G401 (cell line): ENCODE measurements at regions not wholly inside any gene's neighbourhood (a gene's known extent, or its start where the extent isn't known, plus 50 kb on each side); places are given as distances from the start of the nearest gene placed in this dataset.
"Not testable (repeated sequence)": the region's sequence is repeated elsewhere in the genome, so short reads cannot be mapped to it uniquely, and the experiment has no call there.

Experiments
- DNase-seq: peaks from one replicate; pipeline ENCODE4 v3.0.0-alpha.2; 2015; ENCODE audit warnings: low spot score
- in situ Hi-C: cut with HindIII; loops from 2 replicates; pipeline ENCODE4 v1.10.0; 2016; ENCODE audit warnings: low sequenced_read_pairs, mixed read lengths

DNA sequence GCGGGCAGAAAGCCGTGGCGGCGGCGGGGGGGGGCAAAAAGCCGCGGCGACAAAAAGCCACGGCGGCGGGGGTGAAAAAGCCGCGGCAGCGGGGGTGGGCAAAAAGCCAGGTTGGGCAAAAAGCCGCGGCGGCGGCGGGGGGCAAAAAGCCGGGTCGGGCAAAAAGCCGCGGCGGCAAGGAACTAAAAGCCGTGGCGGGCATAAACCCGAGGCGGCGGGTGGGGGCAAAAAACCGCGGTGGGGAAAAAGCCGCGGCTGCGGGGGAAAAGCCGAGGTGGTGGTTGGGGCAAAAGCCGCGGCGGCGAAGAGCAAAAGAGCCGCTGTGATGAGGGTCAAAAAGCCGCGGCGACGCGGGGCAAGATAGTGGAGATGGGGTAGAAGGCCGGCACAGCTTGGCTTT is 1834.2 kb downstream of the FOXD4L5 start:
- DNase-seq, in situ Hi-C loops: not testable (repeated sequence)

DNA sequence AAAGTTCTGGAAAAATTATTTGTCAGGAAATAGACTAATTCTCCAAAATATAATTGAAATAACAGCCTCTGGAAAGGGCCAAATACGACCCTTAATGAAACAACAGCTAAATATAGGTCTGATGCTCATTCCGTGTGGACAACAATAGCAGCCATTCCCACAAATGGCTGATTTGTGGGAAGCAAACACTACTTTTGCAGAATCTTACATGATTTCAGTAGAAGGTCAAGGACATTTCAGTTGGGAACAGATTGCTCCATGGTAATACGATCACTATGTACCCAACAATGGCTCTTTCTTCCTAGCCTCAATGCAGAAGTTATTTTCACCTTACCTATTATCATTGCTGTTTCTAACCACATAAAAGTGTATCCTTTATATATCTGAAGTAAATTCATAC is 1859.9 kb downstream of the FOXD4L5 start:
- in situ Hi-C loops, DNase-seq: not testable (repeated sequence)

DNA sequence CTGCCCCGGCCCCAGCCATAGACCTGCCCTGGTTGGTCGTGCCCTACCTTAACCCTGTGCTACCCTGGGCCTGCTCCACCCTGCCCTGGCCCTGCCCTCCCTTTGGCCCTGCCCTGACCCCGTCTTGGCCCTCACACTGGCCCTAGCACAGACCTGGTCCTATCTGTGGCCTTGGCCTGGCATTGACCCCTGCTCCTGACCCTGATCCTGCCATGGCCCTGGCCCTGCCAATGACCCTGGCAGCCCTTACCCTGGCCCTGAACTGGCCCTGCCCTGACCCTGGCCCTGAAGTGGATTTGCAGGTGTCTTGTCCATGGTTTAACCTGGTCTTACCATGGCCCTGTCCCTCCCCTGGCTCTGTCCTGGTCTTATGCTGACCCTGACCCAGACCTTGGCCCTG is 1894.1 kb downstream of the FOXD4L5 start:
- in situ Hi-C loops, DNase-seq: not testable (repeated sequence)

DNA sequence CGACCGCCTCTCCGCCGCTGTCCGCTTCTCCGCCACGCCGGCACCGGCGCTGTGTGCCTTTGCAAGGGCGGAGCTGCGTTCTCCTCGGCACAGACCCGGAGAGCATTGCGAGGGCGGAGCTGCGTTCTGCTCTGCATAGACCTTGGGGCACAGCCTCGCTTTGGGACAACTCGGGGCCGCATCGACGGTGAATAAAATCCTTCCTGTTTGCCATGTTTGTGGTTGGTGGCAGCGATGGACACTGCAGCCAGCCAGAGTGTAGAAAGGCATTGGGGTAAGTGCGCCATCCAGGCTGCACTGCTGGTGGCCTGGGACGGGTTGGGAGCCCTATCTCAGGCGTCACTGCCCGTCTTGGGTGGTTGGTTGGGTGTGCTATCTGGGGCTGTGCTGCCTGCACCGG is 1899.5 kb downstream of the FOXD4L5 start:
- in situ Hi-C loops, DNase-seq: not testable (repeated sequence)

DNA sequence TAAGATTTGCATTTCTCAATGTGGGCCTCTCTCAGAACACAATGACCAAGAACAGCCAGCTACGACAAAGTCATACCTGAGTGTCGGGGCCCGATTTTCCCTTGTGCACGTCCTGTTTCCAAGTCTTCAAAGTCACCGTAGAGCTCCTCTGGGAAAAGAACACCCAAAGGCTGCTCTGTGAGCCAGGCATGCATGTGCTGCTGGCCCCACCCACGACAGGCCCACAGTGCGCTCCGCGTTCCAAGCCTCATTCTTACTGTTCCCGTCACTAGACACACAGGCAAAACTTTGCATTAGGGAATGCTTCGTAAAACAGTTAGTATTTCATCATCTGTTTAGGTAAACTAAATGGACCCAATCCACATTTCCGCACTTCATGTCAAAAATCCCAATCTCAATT is 1905.1 kb downstream of the FOXD4L5 start:
- DNase-seq, in situ Hi-C loops: not testable (repeated sequence)

DNA sequence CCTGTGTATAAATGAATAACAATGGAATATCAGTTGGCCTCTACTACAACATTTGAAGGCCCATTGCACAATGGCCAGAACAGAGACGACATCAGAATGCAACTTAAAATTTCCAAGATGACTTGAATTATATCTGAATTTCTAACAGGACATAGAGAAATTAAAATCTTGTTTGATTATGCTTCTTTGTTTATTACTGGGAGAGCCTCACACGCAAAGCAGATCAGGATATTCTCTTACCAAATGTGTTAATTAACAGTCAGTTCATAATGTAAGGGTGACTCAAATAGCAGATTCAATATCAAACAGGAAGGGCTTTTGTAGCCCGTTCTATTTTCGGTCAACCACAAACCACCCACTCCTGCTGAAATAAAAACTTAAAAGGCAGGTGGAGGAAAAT is 1930.8 kb downstream of the FOXD4L5 start:
- in situ Hi-C loops, DNase-seq: not testable (repeated sequence)

DNA sequence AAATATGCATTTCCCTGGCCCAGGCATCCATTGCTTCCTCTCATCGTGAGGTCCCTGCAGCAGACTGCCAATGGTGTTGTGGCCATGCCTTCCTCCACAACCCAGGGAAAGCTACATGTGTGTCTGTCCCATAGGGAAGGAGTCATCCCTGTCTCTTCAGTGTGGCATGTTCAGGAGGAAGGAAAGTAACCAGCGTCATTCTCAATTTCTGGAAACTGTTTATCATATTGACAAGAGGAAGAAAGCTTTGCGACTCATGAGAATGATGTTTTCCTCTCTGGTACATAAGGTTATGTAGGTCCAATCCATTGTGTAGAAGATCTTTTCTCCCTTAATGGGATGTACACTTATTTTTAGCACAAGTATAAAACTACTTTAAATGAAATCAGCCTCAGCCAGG is 1937.7 kb downstream of the FOXD4L5 start:
- in situ Hi-C loops: not testable (repeated sequence)

DNA sequence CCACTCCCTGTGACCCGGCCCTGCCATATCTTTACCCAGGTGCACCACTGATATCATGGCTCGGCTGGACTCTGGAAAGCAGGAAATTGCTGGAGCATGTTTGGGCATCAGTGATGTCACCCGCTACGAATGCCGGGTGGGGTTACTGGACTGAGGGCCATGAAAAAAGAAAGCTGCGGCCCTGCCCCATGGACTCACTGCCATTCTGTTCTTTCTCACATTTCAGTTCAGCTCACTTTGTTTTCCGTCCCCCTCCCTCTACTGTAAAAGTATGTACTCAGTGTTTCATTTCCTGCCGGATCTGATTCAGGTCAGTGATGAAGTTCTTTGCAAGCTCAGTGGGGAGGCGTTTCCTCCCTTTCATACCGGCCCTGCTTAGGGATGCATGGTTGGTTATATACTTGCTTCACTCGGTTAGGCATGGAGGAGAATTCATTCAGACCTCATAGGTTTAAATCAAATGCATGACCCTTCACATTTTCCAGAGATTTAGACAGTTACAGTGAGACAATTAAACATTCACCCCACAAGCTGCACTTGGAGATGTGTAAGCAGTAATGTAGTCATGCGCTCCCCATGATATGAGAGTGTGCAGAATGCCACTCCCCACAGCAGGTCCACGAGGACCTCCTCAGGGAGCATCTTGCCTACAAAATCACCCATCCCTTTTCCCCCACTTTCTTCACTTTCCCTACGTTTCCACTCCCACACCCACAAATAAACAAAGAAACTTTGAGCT is 1938.5 kb downstream of the FOXD4L5 start:
- in situ Hi-C loops: not testable (repeated sequence)
- peak; percentile 28 for DNase-seq

More for the DNA sequence above, 1937.7 kb downstream of the FOXD4L5 start:
- not testable (repeated sequence) for DNase-seq

DNA sequence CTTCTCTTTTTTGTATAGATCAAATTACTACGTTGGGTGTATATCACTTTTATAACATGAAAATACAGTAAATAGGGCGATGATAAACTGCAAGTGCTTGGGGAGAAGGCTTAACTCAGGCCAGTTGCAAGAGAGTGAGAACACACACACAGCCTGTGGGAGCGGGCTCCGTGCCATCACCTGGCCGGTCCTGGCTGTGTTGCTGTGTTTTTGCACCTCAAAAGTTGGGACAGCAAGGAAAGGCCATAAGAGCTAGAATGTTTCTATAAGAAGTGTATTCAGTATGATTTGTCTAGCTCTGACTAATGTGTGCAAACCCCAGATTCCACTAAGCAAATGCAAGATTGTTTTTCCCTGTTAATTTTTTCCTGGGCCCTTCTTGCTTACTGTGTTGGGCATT is 1940.6 kb downstream of the FOXD4L5 start:
- in situ Hi-C loops, DNase-seq: not testable (repeated sequence)

DNA sequence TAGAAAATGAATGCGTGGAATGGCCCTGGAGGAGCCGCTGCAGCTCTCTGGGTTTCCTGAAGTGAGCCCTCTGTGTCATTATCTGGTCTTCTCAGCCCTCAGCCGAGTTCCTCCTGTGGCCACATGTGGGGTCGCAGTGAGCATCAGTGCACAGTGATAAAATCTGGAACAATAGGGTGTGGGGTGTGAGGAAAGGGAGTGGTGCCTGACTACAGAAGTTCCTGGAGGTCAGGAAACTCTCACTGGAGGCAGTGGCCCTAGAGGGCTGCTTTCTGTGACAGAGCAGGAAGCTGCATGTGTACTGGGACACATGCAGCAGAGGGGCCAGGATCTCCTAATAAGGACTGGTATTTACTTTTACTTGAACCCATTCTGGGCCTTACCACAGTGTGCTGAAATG is 1942.5 kb downstream of the FOXD4L5 start:
- DNase-seq, in situ Hi-C loops: not testable (repeated sequence)

DNA sequence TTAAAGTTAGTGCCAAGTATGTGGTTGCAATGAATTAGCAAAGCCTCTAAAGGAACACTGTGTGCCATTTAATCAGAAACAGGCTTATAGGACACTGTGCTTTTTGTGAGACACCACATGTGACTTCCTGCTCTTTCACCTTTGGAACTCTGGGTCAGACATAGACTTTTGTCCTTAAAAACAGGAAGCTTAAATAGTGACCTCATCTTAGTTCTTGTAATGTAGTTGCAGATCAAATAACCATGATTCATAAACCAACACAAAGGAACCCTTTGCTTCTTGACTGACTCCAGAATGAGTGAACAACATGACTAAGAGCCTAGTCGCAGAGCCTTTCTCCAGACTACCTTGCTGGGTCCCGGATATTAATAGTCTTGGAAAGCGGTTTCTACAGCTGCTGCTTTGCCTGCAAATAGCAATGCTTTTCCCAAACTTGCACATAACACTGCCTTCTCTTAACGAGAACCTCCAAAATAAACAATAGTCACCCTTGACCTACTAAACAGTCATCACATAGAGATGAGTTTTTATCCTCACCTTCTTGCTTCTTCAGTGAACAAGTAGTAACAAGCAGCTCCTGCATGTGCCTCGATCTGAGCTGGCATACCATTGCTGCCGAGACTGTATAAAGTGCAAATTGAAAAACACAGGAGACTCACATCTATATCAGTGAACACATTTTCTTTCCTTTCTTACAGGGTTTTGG is 1947.0 kb downstream of the FOXD4L5 start:
- in situ Hi-C loops, DNase-seq: not testable (repeated sequence)

DNA sequence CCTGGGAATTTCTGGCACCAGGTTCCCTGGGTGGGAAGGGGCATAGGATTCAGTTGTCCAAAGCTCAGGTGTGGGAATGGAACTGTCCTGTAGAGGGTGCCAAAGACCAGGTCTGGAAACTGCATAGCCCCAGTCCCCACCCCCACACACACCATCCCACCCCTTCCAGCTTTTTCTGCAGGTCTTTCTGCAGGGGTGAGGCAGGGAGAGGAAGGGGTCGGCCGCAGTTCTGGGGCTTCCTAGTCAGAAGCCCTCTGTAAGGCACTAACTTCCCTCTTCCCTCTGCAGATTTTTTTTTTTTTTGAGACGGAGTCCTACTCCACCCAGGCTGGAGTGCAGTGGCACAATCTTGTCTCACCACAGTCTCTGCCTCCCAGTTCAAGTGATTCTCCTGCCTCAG is 1949.7 kb downstream of the FOXD4L5 start:
- DNase-seq, in situ Hi-C loops: not testable (repeated sequence)

DNA sequence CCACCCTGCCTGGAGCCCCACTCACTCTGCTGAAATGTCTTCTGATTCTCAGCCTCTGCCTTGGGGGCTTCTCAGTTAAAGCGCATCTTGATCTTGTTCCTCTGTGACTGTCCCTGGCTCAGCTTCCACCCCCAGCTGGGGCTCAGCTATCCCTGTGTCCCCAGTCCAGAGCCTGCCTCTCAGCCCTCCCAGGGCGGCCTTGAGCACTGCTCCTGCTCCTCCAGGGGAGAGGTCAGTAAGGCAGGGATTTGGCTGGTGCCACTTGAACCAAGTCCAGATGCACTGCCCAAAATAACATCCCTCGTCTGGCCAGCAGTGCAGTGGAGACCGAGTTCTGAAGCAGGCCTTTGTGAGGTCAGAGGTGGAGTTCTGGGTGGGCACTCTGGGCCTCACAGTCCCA is 1950.8 kb downstream of the FOXD4L5 start:
- in situ Hi-C loops, DNase-seq: not testable (repeated sequence)

DNA sequence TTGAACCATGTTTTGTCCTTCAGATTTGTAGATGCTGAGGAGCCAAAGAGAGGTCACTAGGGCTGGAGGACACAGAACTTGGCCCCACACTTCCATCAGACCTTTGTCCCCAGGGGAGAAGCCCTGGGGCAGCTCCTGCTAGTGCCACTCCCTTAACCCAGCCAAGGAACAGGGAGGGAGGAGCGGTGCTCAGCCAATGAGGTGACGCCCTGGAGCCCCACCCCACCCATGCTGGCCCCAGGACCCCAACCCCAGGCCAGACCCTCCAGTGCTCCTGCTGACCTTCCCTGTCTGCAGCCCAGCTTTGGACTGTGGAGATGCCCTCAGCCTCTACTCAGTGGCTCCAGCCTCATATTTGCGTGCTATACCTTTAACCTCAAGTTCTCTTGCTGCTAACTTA is 1951.9 kb downstream of the FOXD4L5 start:
- DNase-seq, in situ Hi-C loops: not testable (repeated sequence)

DNA sequence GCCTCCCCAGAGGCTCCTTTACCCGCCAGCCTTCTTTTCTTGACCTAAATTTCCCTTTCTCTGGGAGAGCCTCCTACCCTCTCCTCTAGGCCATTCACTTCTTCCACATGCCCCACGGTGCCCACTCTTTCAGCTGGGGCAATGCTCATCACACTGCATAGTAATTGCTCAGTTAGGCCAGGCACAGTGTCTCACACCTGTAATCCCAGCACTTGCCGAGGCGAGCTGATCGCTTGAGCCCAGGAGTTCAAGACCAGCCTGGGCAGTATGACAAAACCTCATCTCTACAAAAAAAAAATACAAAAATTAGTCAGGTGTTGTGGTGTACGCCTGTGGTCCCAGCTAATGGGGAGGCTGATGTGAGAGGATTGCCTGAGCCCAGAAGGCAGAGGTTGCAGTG is 1956.7 kb downstream of the FOXD4L5 start:
- in situ Hi-C loops: not testable (repeated sequence)

DNA sequence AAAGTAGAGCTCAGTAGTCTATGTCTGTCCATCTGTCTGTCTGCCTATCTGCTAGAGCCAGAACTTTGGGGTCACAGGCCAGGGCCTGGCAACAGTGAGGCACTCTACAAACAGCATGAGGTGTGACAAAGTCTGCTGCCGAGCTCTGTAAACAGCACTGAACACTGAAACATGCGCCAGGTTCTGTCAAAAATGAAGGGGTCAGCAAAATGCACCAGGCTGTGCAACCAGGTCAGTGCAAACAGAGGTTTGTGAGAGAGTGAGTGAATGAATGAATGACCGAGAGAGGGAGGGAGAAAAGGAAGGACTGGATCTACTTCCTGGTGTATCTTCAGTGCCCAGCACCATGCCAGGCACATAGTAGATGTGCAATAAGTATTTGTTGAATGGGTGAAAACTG is 1957.8 kb downstream of the FOXD4L5 start:
- in situ Hi-C loops: not testable (repeated sequence)

More for the DNA sequence above, 1956.7 kb downstream of the FOXD4L5 start:
- not testable (repeated sequence) for DNase-seq

DNA sequence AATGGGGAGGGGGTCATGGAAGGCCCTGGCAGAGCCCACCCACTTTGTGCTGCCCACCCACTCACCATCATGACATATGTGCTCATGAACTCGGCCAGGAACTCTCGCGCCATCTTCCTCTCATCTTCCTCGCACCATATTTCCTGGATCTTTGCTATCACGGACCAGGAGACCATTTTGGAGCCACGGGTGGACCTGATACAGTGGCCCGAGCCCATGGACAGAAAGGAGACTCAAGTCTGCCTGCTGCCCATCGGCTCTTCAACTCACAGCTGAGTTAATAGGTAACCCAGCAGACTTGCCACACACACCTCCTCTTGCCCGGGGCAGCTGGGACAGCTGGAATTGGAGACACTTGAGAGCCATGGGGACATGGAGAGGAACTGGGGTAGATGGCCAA is 1958.3 kb downstream of the FOXD4L5 start:
- DNase-seq, in situ Hi-C loops: not testable (repeated sequence)

More for the DNA sequence above, 1957.8 kb downstream of the FOXD4L5 start:
- DNase-seq: not testable (repeated sequence)

DNA sequence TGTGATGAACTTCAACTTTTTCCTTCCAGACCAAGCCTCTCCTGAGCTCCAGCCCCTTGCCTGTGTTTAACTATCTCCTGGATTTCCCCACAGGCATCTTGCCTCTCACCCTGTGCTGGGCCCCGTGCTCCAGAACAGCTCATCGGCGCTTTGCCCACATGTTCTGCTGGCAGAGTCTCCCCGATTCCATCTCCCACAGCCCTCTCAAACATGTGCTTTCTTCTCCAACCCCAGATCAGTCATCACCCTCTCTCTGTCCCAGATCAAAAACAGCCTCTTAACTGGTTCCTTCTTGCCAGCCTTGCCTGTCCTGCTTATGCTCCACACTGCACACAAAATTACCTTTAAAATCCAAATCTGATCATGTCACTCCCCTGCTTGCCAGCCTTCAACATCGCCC is 1959.3 kb downstream of the FOXD4L5 start:
- in situ Hi-C loops, DNase-seq: not testable (repeated sequence)

DNA sequence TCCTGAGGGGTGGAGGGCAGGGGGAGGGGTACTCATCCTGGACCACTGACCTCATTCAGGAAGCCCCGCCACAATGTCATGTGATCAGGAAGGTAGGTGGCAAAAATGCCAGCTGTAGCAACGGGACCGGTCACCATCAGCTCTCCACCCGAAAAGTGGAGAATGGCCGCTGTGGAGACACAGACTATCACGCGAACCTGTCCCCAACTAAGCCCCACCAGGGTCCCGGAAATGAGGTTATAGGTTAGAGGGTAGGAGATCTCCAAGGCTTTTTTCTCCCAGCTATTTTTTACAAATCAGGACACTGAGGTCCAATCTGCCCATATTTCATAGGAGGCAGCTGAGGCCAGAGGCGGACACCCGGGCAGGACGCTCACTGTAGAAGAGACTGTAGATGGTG is 1966.9 kb downstream of the FOXD4L5 start:
- DNase-seq, in situ Hi-C loops: not testable (repeated sequence)

DNA sequence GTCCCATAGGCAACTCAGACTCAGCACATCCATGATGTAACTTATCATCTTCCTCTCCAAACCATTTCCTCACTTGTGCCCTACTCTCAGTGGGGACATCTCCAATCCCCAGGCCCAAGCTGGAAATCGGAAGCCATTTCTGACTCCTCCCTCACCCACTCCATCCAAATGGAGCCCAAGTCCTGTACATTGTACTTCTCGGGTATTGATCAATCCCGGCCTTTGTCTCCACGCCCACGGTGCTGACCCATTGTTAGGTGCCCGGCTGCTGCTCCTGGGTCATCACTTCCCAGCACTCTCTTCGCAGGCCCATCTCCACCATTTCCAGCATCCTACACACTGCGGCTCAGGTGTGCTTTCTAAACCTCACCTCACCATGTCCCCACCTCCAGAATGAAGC is 1969.6 kb downstream of the FOXD4L5 start:
- in situ Hi-C loops, DNase-seq: not testable (repeated sequence)
